ENCODE measurements at regions not wholly inside any gene's neighbourhood (a gene's known extent, or its start where the extent isn't known, plus 50 kb on each side); places are given as distances from the start of the nearest gene placed in this dataset.

- DNase-seq: no peak
Measured at GRCh38 chr4:26806331-26806730, 54.3 kb upstream of the STIM2 start.

GRCh38 chr4:26807330-26807729 lies 53.3 kb upstream of the STIM2 start:
- peak; percentile 25 for DNase-seq

- DNase-seq: no peak
Measured at GRCh38 chr4:26809811-26810210, 50.8 kb upstream of the STIM2 start.

All from NCI-H69 (cell line).